H1 (cell line): ENCODE measurements at regions not wholly inside any gene's neighbourhood (a gene's known extent, or its start where the extent isn't known, plus 50 kb on each side); places are given as distances from the start of the nearest gene placed in this dataset.

Experiments
- BCL11A ChIP-seq, 2 experiments: IDR thresholded peaks; one replicate each; pipeline ENCODE4 v1.6.1; 2011; ENCODE audit warnings: low read depth in 2 of 2, low read length in 2 of 2, mild to moderate bottlenecking in 2 of 2
- GABPA ChIP-seq: IDR thresholded peaks from 2 replicates; pipeline ENCODE4 v1.6.1; 2011; ENCODE audit warnings: mild to moderate bottlenecking, low read length, moderate library complexity, borderline replicate concordance; ENCODE audit not compliant: insufficient read depth
- JUN ChIP-seq: IDR thresholded peaks from 2 replicates; pipeline ENCODE4 v1.6.1; 2011; ENCODE audit warnings: low read depth, mild to moderate bottlenecking, improper control_type of control experiment, low read length
- MAFK ChIP-seq: IDR thresholded peaks from 2 replicates; pipeline ENCODE4 v1.6.1; 2012; ENCODE audit warnings: low read depth, mild to moderate bottlenecking, improper control_type of control experiment, low read length
- POU5F1 ChIP-seq: IDR thresholded peaks from 2 replicates; pipeline ENCODE4 v1.6.1; 2011; ENCODE audit warnings: low read depth, mild to moderate bottlenecking, low read length, moderate library complexity
- SP4 ChIP-seq: IDR thresholded peaks from 2 replicates; pipeline ENCODE4 v1.6.1; 2012; ENCODE audit warnings: low read length, inconsistent platforms
- TF ChIP-seq, protein P1 (sequence below): IDR thresholded peaks from 2 replicates; pipeline ENCODE4 v1.6.1; 2011; ENCODE audit warnings: low read length, improper control_type of control experiment
- TF ChIP-seq, protein P2 (sequence below): IDR thresholded peaks from 2 replicates; pipeline ENCODE4 v1.6.1; 2012; ENCODE audit warnings: inconsistent platforms
- TF ChIP-seq, protein P3 (sequence below): IDR thresholded peaks from 2 replicates; pipeline ENCODE4 v1.6.1; 2011; ENCODE audit warnings: low read depth, mild to moderate bottlenecking, low read length; ENCODE audit not compliant: insufficient read depth

DNA sequence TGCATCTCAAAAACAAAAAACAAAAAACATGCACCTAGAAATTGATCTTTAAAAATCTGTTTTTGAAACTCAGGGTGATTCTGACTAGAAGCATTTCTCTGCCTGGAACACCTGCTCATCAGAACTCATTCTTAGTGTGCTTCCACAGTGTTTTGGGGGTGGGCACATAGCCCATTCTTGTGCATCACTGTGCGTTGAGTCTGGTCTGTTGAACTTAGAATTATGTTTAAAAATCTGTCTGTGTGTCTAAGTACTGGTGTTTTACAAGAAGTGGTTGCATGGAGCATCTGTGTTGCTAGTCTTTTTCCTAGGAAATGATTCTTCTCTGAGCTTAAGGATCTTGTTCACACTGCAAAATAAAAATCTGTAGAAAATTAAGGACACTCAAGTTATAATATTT lies 264.5 kb downstream of the SOX4 start (continued):
- TF ChIP-seq, protein P1, sequence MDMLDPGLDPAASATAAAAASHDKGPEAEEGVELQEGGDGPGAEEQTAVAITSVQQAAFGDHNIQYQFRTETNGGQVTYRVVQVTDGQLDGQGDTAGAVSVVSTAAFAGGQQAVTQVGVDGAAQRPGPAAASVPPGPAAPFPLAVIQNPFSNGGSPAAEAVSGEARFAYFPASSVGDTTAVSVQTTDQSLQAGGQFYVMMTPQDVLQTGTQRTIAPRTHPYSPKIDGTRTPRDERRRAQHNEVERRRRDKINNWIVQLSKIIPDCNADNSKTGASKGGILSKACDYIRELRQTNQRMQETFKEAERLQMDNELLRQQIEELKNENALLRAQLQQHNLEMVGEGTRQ: no peak
- no peak for TF ChIP-seq GABPA
- no peak for TF ChIP-seq JUN
- TF ChIP-seq BCL11A (IDR thresholded peaks at IDR 0.05; ENCODE audit: low read depth in 2 of 2, low read length in 2 of 2): no peak
- TF ChIP-seq SP4: no peak
- no peak for TF ChIP-seq MAFK
- TF ChIP-seq, protein P2, sequence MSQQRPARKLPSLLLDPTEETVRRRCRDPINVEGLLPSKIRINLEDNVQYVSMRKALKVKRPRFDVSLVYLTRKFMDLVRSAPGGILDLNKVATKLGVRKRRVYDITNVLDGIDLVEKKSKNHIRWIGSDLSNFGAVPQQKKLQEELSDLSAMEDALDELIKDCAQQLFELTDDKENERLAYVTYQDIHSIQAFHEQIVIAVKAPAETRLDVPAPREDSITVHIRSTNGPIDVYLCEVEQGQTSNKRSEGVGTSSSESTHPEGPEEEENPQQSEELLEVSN: no peak
- TF ChIP-seq, protein P3, sequence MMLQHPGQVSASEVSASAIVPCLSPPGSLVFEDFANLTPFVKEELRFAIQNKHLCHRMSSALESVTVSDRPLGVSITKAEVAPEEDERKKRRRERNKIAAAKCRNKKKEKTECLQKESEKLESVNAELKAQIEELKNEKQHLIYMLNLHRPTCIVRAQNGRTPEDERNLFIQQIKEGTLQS: no peak
- TF ChIP-seq POU5F1: no peak
